Activated naive CD4-positive, alpha-beta T cell treated with anti-CD3 and anti-CD28 coated beads, Interleukin-2, amount 10 ng/mL, durations not matched to agents 7 days and 5 days (primary cell): ENCODE measurements at regions not wholly inside any gene's neighbourhood (a gene's known extent, or its start where the extent isn't known, plus 50 kb on each side); places are given as distances from the start of the nearest gene placed in this dataset.

Experiments
- CTCF ChIA-PET: fragments of 350-600 bp; sonication (Branson Sonifier 250); formaldehyde crosslinking; loops from one replicate; lab custom pipeline; 2021; ENCODE audit warnings: antibody characterized with exemption; lab: Charles Lee
- DNase-seq: peaks from one replicate; pipeline ENCODE4 v3.0.0-alpha.2; 2020
- H3K27ac Mint-ChIP-seq: one replicate; pipeline ENCODE4 v1.8.0; 2021; ENCODE audit warnings: mild to moderate bottlenecking, moderate library complexity, mixed read lengths
- H3K27me3 Mint-ChIP-seq: one replicate; pipeline ENCODE4 v1.8.0; 2021; ENCODE audit warnings: mild to moderate bottlenecking, mixed read lengths
- H3K36me3 Mint-ChIP-seq: one replicate; pipeline ENCODE4 v1.8.0; 2021; ENCODE audit warnings: mixed read lengths
- H3K4me1 Mint-ChIP-seq: one replicate; pipeline ENCODE4 v1.8.0; 2021; ENCODE audit warnings: mixed read lengths
- H3K4me3 Mint-ChIP-seq: one replicate; pipeline ENCODE4 v1.8.0; 2021; ENCODE audit warnings: mild to moderate bottlenecking, moderate library complexity, mixed read lengths
- H3K9me3 Mint-ChIP-seq: one replicate; pipeline ENCODE4 v1.8.0; 2021; ENCODE audit warnings: mixed read lengths

DNA sequence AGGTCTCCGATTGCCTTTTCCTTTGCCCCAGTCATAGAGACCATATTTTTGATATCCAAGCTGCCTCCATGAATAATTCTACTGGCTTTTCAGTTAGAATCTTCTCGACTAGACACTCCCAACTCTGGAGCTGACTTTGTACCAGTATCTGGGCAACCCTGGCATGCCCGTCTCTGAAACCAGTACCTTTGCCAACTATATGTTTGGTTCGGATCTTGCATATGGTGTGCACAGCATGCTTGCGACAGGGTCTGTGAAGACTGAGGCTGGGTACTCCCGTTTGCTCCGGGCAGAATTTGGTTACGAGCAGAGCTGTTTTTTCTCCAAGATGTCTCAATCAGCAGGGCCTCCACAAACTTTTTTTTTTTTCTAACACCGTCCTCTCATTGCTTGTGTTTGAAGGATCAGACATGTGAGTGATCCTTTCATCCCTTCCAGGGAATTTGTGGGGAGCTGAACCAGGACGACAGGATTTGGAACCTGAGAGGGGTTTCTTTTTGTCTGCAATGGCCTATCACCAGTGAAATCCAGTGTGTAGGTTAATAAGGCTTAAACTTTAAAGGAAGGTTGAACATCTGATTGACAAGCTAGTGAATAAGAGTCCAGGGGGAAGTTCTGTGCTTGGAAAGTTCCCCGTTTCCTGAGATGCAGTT, 322.3 kb downstream of the MYCN start:
- Mint-ChIP-seq H3K9me3 (no peaks in the 10 kb centered on the region), H3K4me3 (no peak overlapping the region), H3K27ac (no peak overlapping the region), H3K36me3 (no peaks in the 10 kb centered on the region), H3K4me1 (peaks cover 2% of the 10 kb centered on the region), H3K27me3 (peaks cover 6% of the 10 kb centered on the region)
- CTCF ChIA-PET, result no interaction called here
- no peak for DNase-seq

DNA sequence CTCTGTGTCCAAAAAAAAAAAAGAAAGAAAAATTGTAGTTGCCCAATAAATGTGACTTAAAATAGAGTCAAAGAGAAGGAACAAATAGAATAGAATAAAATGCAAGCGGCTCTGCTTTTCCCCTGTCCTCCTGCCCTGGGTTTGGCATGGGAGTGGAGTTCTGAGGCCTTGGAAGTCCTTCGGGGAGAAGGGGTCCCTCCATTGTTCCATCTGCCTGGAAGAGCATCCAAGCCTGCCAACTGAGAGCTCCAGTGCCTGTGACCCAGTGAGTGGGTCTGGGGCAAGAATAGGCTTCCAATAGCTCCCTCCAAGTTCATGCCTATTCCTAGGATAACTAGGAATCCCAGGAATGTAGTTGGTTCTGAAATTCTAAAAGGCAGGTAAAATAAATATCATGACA, 321.4 kb downstream of the MYCN start:
- Mint-ChIP-seq H3K27me3 (peaks cover 14% of the 10 kb centered on the region), H3K9me3 (no peaks in the 10 kb centered on the region), H3K36me3 (no peaks in the 10 kb centered on the region), H3K4me3 (no peak overlapping the region), H3K27ac (no peak overlapping the region), H3K4me1 (peaks cover 10% of the 10 kb centered on the region)
- CTCF ChIA-PET, result interaction anchor here (0.7 kb wide), 1 partner anchor 227 kb away, joined by 3 read pairs; no protein-coding TSS in a partner anchor
- DNase-seq, result no peak

DNA sequence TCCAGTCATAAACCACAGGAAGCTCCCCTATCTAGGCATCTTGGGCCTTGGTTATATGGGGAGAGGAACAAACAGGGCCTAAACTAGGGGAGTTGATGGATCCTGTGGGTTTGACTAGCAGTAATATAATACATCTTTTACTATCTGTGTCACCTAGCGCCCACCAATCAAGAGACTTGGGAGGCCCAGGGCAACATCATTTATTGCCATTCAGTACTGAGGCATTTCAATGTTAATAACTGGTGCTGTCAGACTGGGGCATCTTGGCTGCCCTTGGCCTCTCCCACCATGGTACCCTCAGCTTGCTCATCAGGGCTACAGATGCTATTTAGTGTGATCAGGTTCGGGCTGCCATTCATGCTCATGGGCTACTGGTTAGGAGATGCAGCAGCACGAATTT, 320.7 kb downstream of the MYCN start:
- CTCF ChIA-PET, result no interaction called here
- Mint-ChIP-seq H3K27me3 (peaks cover 15% of the 10 kb centered on the region), H3K4me1 (peaks cover 12% of the 10 kb centered on the region), H3K4me3 (no peak overlapping the region), H3K9me3 (no peaks in the 10 kb centered on the region), H3K36me3 (no peaks in the 10 kb centered on the region), H3K27ac (no peak overlapping the region)
- no peak for DNase-seq

DNA sequence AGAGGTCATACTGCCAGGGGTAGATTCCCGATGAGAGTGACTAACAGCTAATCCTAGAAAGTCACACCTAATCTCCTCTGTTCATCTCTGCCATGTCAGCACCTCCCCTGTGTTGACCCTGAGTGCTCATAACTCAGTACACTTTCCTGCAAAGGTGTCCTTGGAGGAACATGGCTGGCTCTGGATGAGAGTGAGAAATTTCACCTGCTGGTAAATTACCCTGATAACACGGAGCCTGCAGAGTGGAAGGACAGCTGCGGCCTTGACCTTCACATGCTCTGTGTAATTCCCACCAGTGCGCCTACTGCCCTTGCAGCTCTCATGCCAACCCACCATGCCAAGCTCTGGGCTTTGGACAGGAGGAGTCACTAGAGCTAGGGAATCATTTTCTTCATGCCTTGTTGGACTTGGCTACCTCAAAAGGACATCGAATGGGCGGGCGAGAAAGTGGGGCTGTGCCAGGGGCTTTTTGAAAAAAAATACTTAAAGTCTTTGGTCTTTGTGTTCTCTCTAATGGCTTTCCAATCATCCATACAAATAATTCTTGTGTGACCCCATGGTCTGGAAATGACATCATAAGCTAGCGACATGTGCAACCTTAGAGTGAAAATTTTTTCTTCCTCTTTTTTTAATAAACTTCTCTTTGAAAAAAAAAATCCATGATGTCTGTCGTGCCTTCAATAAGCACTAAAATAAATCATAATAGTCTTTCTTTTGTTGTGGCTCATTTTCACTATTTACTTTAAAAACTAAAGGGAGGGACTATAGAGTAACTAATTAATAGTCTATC, 319.9 kb downstream of the MYCN start:
- CTCF ChIA-PET, result no interaction called here
- Mint-ChIP-seq H3K9me3 (no peaks in the 10 kb centered on the region), H3K4me3 (no peak overlapping the region), H3K27me3 (peaks cover 15% of the 10 kb centered on the region), H3K4me1 (peaks cover 12% of the 10 kb centered on the region), H3K27ac (no peak overlapping the region), H3K36me3 (no peaks in the 10 kb centered on the region)
- no peak for DNase-seq

DNA sequence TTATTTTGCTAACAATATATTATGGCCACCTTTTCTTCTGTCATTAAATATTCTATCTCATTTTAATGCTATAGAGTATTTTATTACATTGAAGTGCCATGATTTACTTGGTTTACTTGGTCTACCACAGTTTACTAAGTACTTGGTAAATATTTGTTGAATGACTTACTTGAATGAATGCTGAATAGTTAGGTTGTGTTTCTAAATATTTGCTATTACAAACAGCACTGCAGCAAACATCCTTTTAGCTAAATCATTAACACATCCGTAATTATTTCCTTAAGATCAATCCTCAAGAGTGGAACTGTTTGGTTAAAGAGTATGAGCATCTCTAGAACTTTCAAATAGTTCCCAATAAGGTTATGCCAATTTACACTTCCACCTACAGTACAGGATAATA, 318.7 kb downstream of the MYCN start:
- peaks cover 19% of the 10 kb centered on the region for H3K27me3 Mint-ChIP-seq
- CTCF ChIA-PET, result no interaction called here

DNA sequence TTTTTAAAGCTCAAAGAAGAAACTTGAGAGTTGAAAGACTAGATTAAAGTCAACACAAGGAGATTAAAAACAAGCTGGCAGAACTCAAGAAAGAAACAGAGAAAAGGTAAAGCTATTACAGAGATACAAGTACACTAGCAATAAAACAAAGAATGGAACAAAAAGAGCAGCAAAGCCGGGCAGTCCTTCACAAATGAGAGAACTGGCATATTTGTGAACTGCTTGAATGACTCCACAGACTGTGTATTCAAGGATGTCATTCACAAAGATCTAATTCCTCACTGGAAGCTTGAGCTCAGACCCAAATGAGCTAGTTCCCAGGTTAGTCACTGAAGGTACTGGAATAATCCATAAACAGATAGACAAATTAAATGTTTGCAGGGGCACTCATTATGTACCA, 318.0 kb downstream of the MYCN start:
- no peak for DNase-seq
- H3K4me1 Mint-ChIP-seq, result peaks cover 12% of the 10 kb centered on the region
- no peaks in the 10 kb centered on the region for H3K9me3 Mint-ChIP-seq
- CTCF ChIA-PET, result interaction anchor here (0.9 kb wide), 1 partner anchor 23 kb away, joined by 3 read pairs; no protein-coding TSS in a partner anchor
- peaks cover 22% of the 10 kb centered on the region for H3K27me3 Mint-ChIP-seq
- H3K4me3 Mint-ChIP-seq, result no peak overlapping the region
- H3K36me3 Mint-ChIP-seq, result no peaks in the 10 kb centered on the region
- no peak overlapping the region for H3K27ac Mint-ChIP-seq

More for the DNA sequence above, 318.7 kb downstream of the MYCN start:
- Mint-ChIP-seq H3K27ac (no peak overlapping the region), H3K4me3 (no peak overlapping the region), H3K36me3 (no peaks in the 10 kb centered on the region), H3K4me1 (peaks cover 12% of the 10 kb centered on the region), H3K9me3 (no peaks in the 10 kb centered on the region)
- no peak for DNase-seq

DNA sequence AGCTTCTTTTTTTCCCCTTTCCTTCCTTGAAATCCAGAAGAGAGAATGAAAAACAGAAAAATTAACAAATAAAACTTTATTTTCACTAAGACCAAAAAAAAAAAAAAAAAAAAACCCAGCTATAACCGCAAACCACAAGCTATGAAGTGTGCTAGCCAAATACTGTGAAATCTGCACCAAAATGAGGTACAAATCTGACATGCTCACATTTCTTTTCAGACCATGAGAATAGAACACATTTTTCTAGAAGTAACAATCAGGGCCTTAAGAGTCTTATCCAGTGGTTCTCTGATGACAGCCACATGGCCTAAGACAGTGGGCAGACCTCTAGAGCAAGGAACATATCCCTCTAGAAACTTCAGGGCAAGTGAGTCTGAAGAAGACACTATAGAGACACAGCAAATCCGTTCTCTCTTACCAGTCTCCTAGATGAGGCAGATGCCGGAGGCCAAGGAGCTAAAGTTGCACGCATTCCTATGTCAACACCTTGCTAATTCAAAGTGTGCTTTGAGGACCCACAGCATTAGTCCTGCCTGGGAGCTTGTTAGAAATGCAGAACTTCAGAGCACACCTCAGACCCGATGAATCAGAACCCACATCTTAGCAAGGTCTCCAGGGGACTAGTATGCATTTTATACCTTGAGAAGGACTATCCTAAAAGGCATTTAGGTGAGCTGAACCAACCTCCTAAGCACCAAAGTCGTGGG, 317.1 kb downstream of the MYCN start:
- Mint-ChIP-seq H3K9me3 (no peaks in the 10 kb centered on the region), H3K27me3 (peaks cover 24% of the 10 kb centered on the region), H3K36me3 (no peaks in the 10 kb centered on the region), H3K4me3 (no peak overlapping the region), H3K4me1 (peaks cover 12% of the 10 kb centered on the region), H3K27ac (no peak overlapping the region)
- CTCF ChIA-PET, result interaction anchor here (0.9 to 1.3 kb wide), 2 partner anchors 24 to 500 kb away, joined by 3 read pairs; no protein-coding TSS in a partner anchor
- DNase-seq, result no peak

DNA sequence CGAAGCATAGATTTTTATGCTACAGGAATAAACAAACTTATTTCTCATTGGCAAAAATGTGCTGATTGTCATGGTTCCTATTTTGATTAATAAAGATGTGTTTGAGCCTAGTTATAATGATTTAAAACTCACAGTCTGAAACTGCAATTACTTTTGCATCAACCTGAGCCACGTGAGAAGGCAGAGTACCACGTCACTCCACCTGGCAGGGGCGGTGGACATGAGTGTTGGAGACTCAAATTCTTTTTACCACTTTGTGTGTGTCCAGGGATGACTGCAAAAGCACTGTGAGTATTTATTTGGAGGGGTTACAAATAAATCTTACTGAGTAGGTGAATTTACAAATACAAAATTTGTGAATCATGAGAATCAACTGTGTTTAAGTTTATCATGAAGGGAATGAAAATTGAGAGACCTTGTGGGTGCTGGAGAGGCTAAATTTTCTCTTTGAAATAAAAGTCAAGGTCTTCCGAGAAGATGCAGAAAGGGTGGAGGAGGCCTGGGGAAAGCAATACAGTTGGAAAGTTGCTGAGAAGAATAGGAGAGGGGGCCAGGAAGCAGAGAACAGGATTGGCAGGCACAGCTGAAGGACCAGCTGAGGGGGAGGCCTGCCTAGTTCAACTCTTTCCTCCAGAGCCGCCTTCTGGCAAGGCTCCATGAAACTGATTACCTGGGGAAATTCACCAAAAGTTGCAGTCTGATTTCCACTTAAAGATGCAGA, 316.4 kb downstream of the MYCN start:
- Mint-ChIP-seq H3K27ac (no peak overlapping the region), H3K4me1 (peaks cover 12% of the 10 kb centered on the region), H3K36me3 (no peaks in the 10 kb centered on the region), H3K9me3 (no peaks in the 10 kb centered on the region), H3K4me3 (no peak overlapping the region), H3K27me3 (peaks cover 24% of the 10 kb centered on the region)
- DNase-seq, result no peak
- CTCF ChIA-PET, result interaction anchor here (1.3 kb wide), 1 partner anchor 500 kb away, joined by 3 read pairs; no protein-coding TSS in a partner anchor

DNA sequence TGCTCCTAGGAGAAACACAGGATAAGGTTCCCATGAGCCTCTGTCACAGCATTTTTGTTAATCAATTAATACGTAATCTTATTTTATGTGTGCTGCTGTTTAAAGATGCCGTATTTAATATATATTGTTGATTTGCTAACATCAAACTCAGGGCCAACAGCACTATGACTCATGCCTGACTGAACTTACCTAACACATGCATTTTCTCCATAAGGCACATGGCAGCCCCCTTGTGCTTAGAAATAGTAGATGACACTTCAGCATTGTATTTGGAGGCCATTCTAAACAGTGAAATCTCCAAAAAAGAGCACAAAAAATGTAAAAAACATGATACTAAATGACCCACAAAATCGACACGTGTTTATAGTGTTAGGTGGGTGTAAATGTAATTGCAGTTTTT, 314.8 kb downstream of the MYCN start:
- H3K4me3 Mint-ChIP-seq, result no peak overlapping the region
- H3K4me1 Mint-ChIP-seq, result peaks cover 12% of the 10 kb centered on the region
- no peak overlapping the region for H3K27ac Mint-ChIP-seq
- CTCF ChIA-PET, result no interaction called here
- DNase-seq, result no peak
- peaks cover 23% of the 10 kb centered on the region for H3K27me3 Mint-ChIP-seq
- H3K9me3 Mint-ChIP-seq, result no peaks in the 10 kb centered on the region
- H3K36me3 Mint-ChIP-seq, result no peaks in the 10 kb centered on the region

DNA sequence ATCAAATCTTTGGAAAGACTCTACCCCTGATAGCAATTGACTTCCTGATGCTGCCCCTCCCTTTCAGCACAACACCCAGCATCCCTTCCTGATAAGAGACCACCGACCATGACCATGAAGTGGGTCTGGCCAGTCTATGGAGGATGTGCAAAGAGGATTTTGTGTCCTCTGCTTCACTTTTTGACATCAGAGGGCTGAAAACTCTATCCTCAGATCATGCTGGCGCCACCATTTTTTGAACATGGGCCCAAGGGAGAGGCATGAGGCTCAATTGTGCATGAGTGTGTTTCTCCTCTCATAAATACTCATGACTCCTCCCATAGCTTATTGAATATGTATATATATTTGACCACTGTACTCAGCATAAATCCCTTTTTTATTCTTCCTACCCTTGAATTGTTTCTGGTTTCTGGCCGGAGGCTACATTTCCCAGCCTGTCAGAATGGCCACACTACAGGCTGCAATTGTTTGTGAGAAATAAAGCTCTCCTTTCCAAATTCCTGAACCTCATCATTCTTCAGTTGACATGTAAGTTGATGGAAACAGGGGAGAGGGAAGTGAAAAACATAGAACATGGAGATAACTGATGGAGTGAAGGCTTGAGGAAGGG, 314.1 kb downstream of the MYCN start:
- DNase-seq, result no peak
- Mint-ChIP-seq H3K36me3 (no peaks in the 10 kb centered on the region), H3K4me1 (peaks cover 12% of the 10 kb centered on the region), H3K27me3 (peaks cover 20% of the 10 kb centered on the region), H3K4me3 (no peak overlapping the region), H3K27ac (no peak overlapping the region), H3K9me3 (no peaks in the 10 kb centered on the region)
- CTCF ChIA-PET, result no interaction called here

DNA sequence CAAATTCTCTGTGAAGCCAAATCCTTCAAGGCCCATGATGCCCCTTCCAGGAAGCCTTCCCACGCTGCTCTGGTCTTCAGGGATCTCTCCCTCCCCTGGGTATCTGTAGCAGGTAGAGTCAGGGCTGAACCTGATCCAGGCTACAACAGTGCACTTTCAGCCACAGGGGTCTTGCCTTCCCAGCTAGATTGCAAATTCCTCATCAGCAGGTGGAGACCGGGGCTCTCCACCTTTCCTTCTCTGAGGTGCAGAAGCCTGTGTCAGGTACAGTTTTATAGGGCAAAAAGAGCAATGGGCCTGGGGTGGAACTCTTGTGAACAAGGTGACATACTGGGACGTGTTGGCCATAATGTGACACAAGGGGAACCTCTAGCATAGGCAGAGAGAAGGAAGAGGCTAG, 312.9 kb downstream of the MYCN start:
- peaks cover 12% of the 10 kb centered on the region for H3K4me1 Mint-ChIP-seq
- H3K36me3 Mint-ChIP-seq, result no peaks in the 10 kb centered on the region
- no peak overlapping the region for H3K4me3 Mint-ChIP-seq
- no peak for DNase-seq
- no peak overlapping the region for H3K27ac Mint-ChIP-seq
- H3K9me3 Mint-ChIP-seq, result no peaks in the 10 kb centered on the region
- H3K27me3 Mint-ChIP-seq, result peaks cover 20% of the 10 kb centered on the region
- CTCF ChIA-PET, result no interaction called here

DNA sequence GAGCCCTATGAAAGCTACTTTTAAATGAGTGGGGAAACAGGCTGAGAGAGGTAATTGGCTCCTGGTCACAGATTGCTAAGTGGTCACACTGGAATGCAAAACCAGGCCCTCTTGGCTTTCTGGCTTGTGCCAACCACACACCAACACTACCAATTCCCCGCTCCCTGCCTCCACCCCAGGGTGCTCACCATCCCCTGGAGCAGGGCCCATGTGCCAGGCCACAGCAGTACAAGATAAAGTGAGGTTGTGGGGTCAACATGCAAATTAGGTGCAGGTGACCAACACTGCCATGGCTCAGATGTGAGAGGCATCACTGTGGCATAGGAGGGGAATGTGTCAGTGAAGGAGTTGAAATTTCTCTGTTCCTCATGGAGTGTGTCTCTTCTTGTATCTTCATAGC, 312.5 kb downstream of the MYCN start:
- no peak overlapping the region for H3K4me3 Mint-ChIP-seq
- H3K36me3 Mint-ChIP-seq, result no peaks in the 10 kb centered on the region

DNA sequence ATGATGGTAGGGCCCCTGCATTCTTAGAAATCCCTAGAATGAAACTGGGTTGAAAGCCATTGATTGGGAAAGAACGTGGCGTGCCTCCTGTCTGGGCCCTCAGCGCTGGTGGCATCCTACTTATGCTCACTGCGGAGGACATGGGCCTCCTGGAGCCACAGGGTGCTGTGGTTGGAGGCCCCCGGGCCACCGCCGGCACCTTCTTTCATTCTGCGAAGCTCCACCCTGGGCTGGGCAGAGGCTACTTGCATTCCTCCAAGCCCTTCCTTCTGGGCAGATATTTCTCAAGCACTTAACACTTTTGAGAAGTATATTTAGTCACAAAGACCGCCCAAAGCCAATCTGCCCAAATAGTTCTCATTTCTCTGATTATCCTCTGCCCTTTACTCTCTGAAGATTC, 311.9 kb downstream of the MYCN start:
- Mint-ChIP-seq H3K9me3 (no peaks in the 10 kb centered on the region), H3K27me3 (peaks cover 14% of the 10 kb centered on the region), H3K36me3 (no peaks in the 10 kb centered on the region), H3K4me3 (no peak overlapping the region), H3K4me1 (peaks cover 6% of the 10 kb centered on the region), H3K27ac (no peak overlapping the region)
- CTCF ChIA-PET, result no interaction called here
- DNase-seq, result no peak

More for the DNA sequence above, 312.5 kb downstream of the MYCN start:
- Mint-ChIP-seq H3K27ac (no peak overlapping the region), H3K9me3 (no peaks in the 10 kb centered on the region), H3K27me3 (peaks cover 20% of the 10 kb centered on the region), H3K4me1 (peaks cover 12% of the 10 kb centered on the region)
- CTCF ChIA-PET, result no interaction called here
- DNase-seq, result no peak
